ENCODE measurements at regions not wholly inside any gene's neighbourhood (a gene's known extent, or its start where the extent isn't known, plus 50 kb on each side); places are given as distances from the start of the nearest gene placed in this dataset.
"Not testable (repeated sequence)": the region's sequence is repeated elsewhere in the genome, so short reads cannot be mapped to it uniquely, and the experiment has no call there.

DNA sequence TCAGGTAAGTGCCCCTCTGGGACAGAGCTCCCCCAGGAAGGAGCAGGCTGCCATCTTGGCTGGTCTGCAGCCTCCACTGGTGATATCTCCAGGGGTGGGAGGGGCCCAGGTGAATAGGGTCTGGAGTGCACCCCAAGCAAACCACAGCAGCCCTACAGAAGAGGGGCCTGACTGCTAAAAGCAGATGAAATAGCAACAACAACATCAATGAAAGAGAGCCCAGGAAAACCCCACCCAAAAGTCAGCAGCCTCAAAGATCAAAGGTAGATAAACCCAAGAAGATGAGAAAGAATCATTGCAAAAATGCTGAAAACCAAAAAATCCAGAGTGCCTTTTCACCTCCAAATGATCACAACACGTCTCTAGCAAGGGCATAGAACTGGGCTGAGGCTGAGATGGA, 92.5 kb upstream of the PAGE3 start:
- H3K9me3 ChIP-seq (ENCODE audit: low read length): no peaks in the 10 kb centered on the region

DNA sequence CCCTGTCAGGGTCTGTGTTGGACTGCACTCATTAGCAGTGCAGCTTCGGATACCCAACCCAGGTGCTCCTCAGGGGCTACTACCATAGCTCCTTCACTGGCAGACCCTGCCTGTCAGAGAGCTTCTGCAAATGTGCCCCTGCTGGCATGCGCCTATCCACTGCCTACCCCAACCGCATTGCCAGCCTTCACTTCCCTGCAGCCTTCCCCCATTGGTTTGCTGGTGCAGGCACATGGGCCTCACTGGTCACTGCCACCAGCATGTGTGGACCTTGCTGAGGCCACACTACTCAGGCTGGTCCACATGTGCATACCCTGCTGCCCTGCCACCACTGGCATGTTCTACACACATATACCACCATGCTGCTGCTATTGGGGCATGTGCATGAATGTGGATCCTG, 72.5 kb upstream of the MAGEH1 start:
- H3K9me2 ChIP-seq (ENCODE audit: low read depth, low read length): no peaks in the 10 kb centered on the region
- no peaks in the 10 kb centered on the region for H3F3A ChIP-seq (ENCODE audit: insufficient read depth, low read length)
- H3K9ac ChIP-seq (ENCODE audit: low read length): no peak overlapping the region
- no peaks in the 10 kb centered on the region for H3K4me1 ChIP-seq (ENCODE audit: insufficient read depth, low read length, severe bottlenecking)
- no peaks in the 10 kb centered on the region for H4K20me1 ChIP-seq (ENCODE audit: insufficient read depth, low read length)
- TF ChIP-seq EZH2 (IDR thresholded peaks at IDR 0.05; ENCODE audit: borderline replicate concordance, low read length): no peak
- TF ChIP-seq, protein P1, sequence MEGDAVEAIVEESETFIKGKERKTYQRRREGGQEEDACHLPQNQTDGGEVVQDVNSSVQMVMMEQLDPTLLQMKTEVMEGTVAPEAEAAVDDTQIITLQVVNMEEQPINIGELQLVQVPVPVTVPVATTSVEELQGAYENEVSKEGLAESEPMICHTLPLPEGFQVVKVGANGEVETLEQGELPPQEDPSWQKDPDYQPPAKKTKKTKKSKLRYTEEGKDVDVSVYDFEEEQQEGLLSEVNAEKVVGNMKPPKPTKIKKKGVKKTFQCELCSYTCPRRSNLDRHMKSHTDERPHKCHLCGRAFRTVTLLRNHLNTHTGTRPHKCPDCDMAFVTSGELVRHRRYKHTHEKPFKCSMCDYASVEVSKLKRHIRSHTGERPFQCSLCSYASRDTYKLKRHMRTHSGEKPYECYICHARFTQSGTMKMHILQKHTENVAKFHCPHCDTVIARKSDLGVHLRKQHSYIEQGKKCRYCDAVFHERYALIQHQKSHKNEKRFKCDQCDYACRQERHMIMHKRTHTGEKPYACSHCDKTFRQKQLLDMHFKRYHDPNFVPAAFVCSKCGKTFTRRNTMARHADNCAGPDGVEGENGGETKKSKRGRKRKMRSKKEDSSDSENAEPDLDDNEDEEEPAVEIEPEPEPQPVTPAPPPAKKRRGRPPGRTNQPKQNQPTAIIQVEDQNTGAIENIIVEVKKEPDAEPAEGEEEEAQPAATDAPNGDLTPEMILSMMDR (IDR thresholded peaks at IDR 0.05; ENCODE audit: low read length): no peak
- no peaks in the 10 kb centered on the region for H3K79me2 ChIP-seq (ENCODE audit: insufficient read depth, low read length)
- H3K36me3 ChIP-seq (ENCODE audit: insufficient read depth, low read length): no peaks in the 10 kb centered on the region
- H2AFZ ChIP-seq (ENCODE audit: low read length): no peak overlapping the region
- H3K27me3 ChIP-seq (ENCODE audit: insufficient read depth, low read length): no peaks in the 10 kb centered on the region
- H3K27ac ChIP-seq (ENCODE audit: low read depth, low read length, poor library complexity, severe bottlenecking): no peak overlapping the region
- no peak overlapping the region for H3K4me3 ChIP-seq (ENCODE audit: low read depth, low read length, poor library complexity, severe bottlenecking)
- H3K9me3 ChIP-seq (ENCODE audit: low read length): no peaks in the 10 kb centered on the region
- H3K4me2 ChIP-seq (ENCODE audit: low read length): no peak overlapping the region

More for the DNA sequence above, 92.5 kb upstream of the PAGE3 start:
- Histone ChIP-seq H3K9me2 (ENCODE audit: low read depth, low read length) (no peaks in the 10 kb centered on the region), H4K20me1 (ENCODE audit: insufficient read depth, low read length) (no peaks in the 10 kb centered on the region), H3K27me3 (ENCODE audit: insufficient read depth, low read length) (no peaks in the 10 kb centered on the region), H2AFZ (ENCODE audit: low read length) (no peak overlapping the region), H3K4me2 (ENCODE audit: low read length) (no peak overlapping the region), H3K36me3 (ENCODE audit: insufficient read depth, low read length) (no peaks in the 10 kb centered on the region), H3F3A (ENCODE audit: insufficient read depth, low read length) (no peaks in the 10 kb centered on the region), H3K9ac (ENCODE audit: low read length) (no peak overlapping the region), H3K27ac (ENCODE audit: low read depth, low read length, poor library complexity, severe bottlenecking) (no peak overlapping the region), H3K4me3 (ENCODE audit: low read depth, low read length, poor library complexity, severe bottlenecking) (no peak overlapping the region), H3K79me2 (ENCODE audit: insufficient read depth, low read length) (no peaks in the 10 kb centered on the region), H3K4me1 (ENCODE audit: insufficient read depth, low read length, severe bottlenecking) (no peaks in the 10 kb centered on the region)
- TF ChIP-seq EZH2 (IDR thresholded peaks at IDR 0.05; ENCODE audit: borderline replicate concordance, low read length): no peak
- TF ChIP-seq, protein P1 (IDR thresholded peaks at IDR 0.05; ENCODE audit: low read length): no peak

DNA sequence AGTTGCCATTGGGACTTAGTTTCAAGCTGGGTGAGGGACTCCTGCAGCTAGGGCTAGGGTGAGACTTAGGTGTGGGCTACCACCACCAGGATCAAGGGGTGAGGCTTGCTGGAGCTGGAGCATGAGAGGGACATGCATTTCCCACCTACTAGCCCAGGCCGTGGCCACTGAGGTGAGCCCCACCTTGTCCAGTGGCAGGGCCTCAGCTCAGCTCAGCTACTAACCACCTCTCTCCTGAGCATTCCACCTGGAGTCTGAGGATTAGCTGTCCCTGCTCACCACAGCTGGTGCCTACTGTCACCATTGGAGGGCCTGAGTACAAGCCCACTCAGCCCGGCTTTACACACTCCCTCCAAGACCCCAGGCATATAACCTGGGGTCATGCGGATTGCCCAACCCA, 62.6 kb upstream of the MAGEH1 start:
- Histone ChIP-seq H4K20me1 (ENCODE audit: insufficient read depth, low read length) (no peaks in the 10 kb centered on the region), H3K9me2 (ENCODE audit: low read depth, low read length) (no peaks in the 10 kb centered on the region), H3K27me3 (ENCODE audit: insufficient read depth, low read length) (no peaks in the 10 kb centered on the region), H3K36me3 (ENCODE audit: insufficient read depth, low read length) (no peaks in the 10 kb centered on the region), H3K9ac (ENCODE audit: low read length) (no peak overlapping the region), H3K4me3 (ENCODE audit: low read depth, low read length, poor library complexity, severe bottlenecking) (no peak overlapping the region), H3K9me3 (ENCODE audit: low read length) (no peaks in the 10 kb centered on the region), H3K4me2 (ENCODE audit: low read length) (no peak overlapping the region), H3F3A (ENCODE audit: insufficient read depth, low read length) (no peaks in the 10 kb centered on the region), H2AFZ (ENCODE audit: low read length) (no peak overlapping the region), H3K4me1 (ENCODE audit: insufficient read depth, low read length, severe bottlenecking) (no peaks in the 10 kb centered on the region), H3K79me2 (ENCODE audit: insufficient read depth, low read length) (no peaks in the 10 kb centered on the region), H3K27ac (ENCODE audit: low read depth, low read length, poor library complexity, severe bottlenecking) (no peak overlapping the region)
- TF ChIP-seq, protein P1 (IDR thresholded peaks at IDR 0.05; ENCODE audit: low read length): no peak
- TF ChIP-seq EZH2 (IDR thresholded peaks at IDR 0.05; ENCODE audit: borderline replicate concordance, low read length): no peak

DNA sequence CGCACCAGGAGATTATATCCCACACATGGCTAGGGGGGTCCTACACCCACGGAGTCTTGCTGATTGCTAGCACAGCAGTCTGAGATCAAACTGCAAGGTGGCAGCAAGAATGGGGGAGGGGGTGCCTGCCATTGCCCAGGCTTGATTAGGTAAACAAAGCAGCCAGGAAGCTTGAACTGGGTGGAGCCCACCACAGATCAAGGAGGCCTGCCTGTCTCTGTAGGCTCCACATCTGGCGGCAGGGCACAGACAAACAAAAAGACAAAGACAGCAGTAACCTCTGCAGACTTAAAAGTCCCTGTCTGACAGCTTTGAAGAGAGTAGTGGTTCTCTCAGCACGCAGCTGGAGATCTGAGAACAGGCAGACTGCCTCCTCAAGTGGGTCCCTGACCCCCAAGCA, 55.1 kb upstream of the MAGEH1 start:
- H3K9me3 ChIP-seq (ENCODE audit: low read length); H3K9ac ChIP-seq (ENCODE audit: low read length); H3K36me3 ChIP-seq (ENCODE audit: insufficient read depth, low read length); H3K27ac ChIP-seq (ENCODE audit: low read depth, low read length, poor library complexity, severe bottlenecking); H3F3A ChIP-seq (ENCODE audit: insufficient read depth, low read length); H3K9me2 ChIP-seq (ENCODE audit: low read depth, low read length); H2AFZ ChIP-seq (ENCODE audit: low read length); H3K4me3 ChIP-seq (ENCODE audit: low read depth, low read length, poor library complexity, severe bottlenecking); H3K79me2 ChIP-seq (ENCODE audit: insufficient read depth, low read length); H4K20me1 ChIP-seq (ENCODE audit: insufficient read depth, low read length); H3K4me2 ChIP-seq (ENCODE audit: low read length); H3K4me1 ChIP-seq (ENCODE audit: insufficient read depth, low read length, severe bottlenecking); H3K27me3 ChIP-seq (ENCODE audit: insufficient read depth, low read length): not testable (repeated sequence)
